ENCODE measurements at regions not wholly inside any gene's neighbourhood (a gene's known extent, or its start where the extent isn't known, plus 50 kb on each side); places are given as distances from the start of the nearest gene placed in this dataset.

- H3K27me3 ChIP-seq (replicated peaks; ENCODE audit: control insufficient read depth, insufficient read depth, low read length), result no peaks in the 10 kb centered on the region
- H3K4me3 ChIP-seq (ENCODE audit: low read depth, low read length), result no peak overlapping the region
- ChIA-PET POLR2A (no interaction called here), CTCF (no interaction called here)
- H3K27ac Mint-ChIP-seq (ENCODE audit: unreplicated experiment), result no peak overlapping the region
- H3K4me3 Mint-ChIP-seq (ENCODE audit: unreplicated experiment), result no peak overlapping the region
- no peaks in the 10 kb centered on the region for H3K36me3 Mint-ChIP-seq (ENCODE audit: insufficient read depth, unreplicated experiment)
- intact Hi-C loops (cut with micrococcal nuclease; ENCODE audit: unreplicated experiment), result no loop called here
- no peaks in the 10 kb centered on the region for H3K9me3 ChIP-seq
- peaks cover 17% of the 10 kb centered on the region for H3K9me3 Mint-ChIP-seq (ENCODE audit: unreplicated experiment)
- H3K27me3 Mint-ChIP-seq (ENCODE audit: insufficient read depth, unreplicated experiment), result peaks cover 13% of the 10 kb centered on the region
- BruUV-seq (replicated peaks), result no TSS peak
- H3K4me1 ChIP-seq, result no peaks in the 10 kb centered on the region
- no peak for DNase-seq
- H3K4me1 Mint-ChIP-seq (ENCODE audit: low read depth, unreplicated experiment), result no peaks in the 10 kb centered on the region
- H3K36me3 ChIP-seq (ENCODE audit: control insufficient read depth, insufficient read depth, low read length), result no peaks in the 10 kb centered on the region
- TF ChIP-seq, protein P1, sequence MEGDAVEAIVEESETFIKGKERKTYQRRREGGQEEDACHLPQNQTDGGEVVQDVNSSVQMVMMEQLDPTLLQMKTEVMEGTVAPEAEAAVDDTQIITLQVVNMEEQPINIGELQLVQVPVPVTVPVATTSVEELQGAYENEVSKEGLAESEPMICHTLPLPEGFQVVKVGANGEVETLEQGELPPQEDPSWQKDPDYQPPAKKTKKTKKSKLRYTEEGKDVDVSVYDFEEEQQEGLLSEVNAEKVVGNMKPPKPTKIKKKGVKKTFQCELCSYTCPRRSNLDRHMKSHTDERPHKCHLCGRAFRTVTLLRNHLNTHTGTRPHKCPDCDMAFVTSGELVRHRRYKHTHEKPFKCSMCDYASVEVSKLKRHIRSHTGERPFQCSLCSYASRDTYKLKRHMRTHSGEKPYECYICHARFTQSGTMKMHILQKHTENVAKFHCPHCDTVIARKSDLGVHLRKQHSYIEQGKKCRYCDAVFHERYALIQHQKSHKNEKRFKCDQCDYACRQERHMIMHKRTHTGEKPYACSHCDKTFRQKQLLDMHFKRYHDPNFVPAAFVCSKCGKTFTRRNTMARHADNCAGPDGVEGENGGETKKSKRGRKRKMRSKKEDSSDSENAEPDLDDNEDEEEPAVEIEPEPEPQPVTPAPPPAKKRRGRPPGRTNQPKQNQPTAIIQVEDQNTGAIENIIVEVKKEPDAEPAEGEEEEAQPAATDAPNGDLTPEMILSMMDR (IDR thresholded peaks at IDR 0.05; ENCODE audit: insufficient read depth in 1 of 2, low read depth in 1 of 2, low read length in 1 of 2, severe bottlenecking in 1 of 2, unreplicated experiment in 1 of 2), result no peak
Measured at GRCh38 chr3:159200176-159200575, 398.3 kb downstream of the MFSD1 start.

DNA sequence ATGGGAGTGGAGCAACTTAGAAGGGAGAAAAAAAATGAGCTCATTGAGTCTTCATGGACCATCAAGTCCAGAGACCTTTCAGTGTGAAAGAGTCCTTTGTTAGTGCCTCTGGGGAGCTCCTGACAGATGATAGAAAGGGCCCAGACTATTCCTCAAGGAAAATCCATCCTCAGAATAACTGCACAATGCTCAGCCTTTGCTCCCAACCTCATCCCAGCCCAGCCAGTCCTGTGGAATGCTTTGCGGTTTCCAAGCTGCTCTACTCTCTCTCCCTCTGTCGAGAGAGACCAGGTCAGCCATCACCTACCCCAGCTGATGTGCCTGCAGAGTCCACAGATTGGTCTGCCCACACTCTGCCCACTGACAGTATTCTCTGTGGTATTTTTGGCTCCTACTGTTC lies 406.2 kb downstream of the MFSD1 start:
- Histone ChIP-seq H3K36me3 (ENCODE audit: control insufficient read depth, insufficient read depth, low read length) (no peaks in the 10 kb centered on the region), H3K4me1 (no peaks in the 10 kb centered on the region), H3K4me3 (ENCODE audit: low read depth, low read length) (no peak overlapping the region), H3K27me3 (replicated peaks; ENCODE audit: control insufficient read depth, insufficient read depth, low read length) (no peaks in the 10 kb centered on the region), H3K9me3 (no peaks in the 10 kb centered on the region)
- peaks cover 7% of the 10 kb centered on the region for H3K27me3 Mint-ChIP-seq (ENCODE audit: insufficient read depth, unreplicated experiment)
- intact Hi-C loops (cut with micrococcal nuclease; ENCODE audit: unreplicated experiment), result no loop called here
- BruUV-seq (replicated peaks), result no TSS peak
- H3K27ac Mint-ChIP-seq (ENCODE audit: unreplicated experiment), result no peak overlapping the region
- TF ChIP-seq, protein P1 (IDR thresholded peaks at IDR 0.05; ENCODE audit: insufficient read depth in 1 of 2, low read depth in 1 of 2, low read length in 1 of 2, severe bottlenecking in 1 of 2, unreplicated experiment in 1 of 2), result no peak
- H3K4me3 Mint-ChIP-seq (ENCODE audit: unreplicated experiment), result no peak overlapping the region
- no peaks in the 10 kb centered on the region for H3K4me1 Mint-ChIP-seq (ENCODE audit: low read depth, unreplicated experiment)
- POLR2A ChIA-PET, result no interaction called here
- H3K9me3 Mint-ChIP-seq (ENCODE audit: unreplicated experiment), result peaks cover 7% of the 10 kb centered on the region
- DNase-seq, result no peak
- CTCF ChIA-PET, result no interaction called here
- H3K36me3 Mint-ChIP-seq (ENCODE audit: insufficient read depth, unreplicated experiment), result no peaks in the 10 kb centered on the region

DNA sequence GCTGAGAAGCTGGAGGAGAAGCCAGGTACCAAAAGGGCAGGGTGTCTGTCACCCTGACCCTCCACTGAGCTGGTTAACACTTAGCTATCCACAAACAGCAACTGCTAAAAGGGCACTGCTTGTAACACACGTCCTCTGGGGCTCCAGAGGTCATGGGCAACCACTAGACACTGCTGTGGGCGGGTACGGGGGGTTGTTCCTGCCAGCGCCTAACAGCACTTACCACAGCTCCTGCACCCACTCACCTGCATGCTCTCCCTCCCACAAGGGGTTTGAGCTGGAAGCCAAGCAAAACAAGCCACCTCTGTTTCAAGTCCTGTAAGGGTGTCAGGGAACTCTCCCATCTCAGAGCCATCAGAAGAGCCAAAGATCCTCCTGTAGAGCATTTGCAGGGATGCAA lies 407.6 kb downstream of the MFSD1 start:
- TF ChIP-seq, protein P1 (IDR thresholded peaks at IDR 0.05; ENCODE audit: insufficient read depth in 1 of 2, low read depth in 1 of 2, low read length in 1 of 2, severe bottlenecking in 1 of 2, unreplicated experiment in 1 of 2), result no peak
- no peak overlapping the region for H3K4me3 Mint-ChIP-seq (ENCODE audit: unreplicated experiment)
- Histone ChIP-seq H3K36me3 (ENCODE audit: control insufficient read depth, insufficient read depth, low read length) (no peaks in the 10 kb centered on the region), H3K27me3 (replicated peaks; ENCODE audit: control insufficient read depth, insufficient read depth, low read length) (no peaks in the 10 kb centered on the region), H3K9me3 (no peaks in the 10 kb centered on the region), H3K4me3 (ENCODE audit: low read depth, low read length) (no peak overlapping the region), H3K4me1 (no peaks in the 10 kb centered on the region)
- H3K9me3 Mint-ChIP-seq (ENCODE audit: unreplicated experiment), result peaks cover 7% of the 10 kb centered on the region
- H3K4me1 Mint-ChIP-seq (ENCODE audit: low read depth, unreplicated experiment), result no peaks in the 10 kb centered on the region
- H3K27ac Mint-ChIP-seq (ENCODE audit: unreplicated experiment), result no peak overlapping the region
- H3K27me3 Mint-ChIP-seq (ENCODE audit: insufficient read depth, unreplicated experiment), result peaks cover 3% of the 10 kb centered on the region
- no peak for DNase-seq
- ChIA-PET POLR2A (no interaction called here), CTCF (no interaction called here)
- H3K36me3 Mint-ChIP-seq (ENCODE audit: insufficient read depth, unreplicated experiment), result no peaks in the 10 kb centered on the region
- intact Hi-C loops (cut with micrococcal nuclease; ENCODE audit: unreplicated experiment), result no loop called here
- no TSS peak for BruUV-seq (replicated peaks)
